DOHH2 (cell line): ENCODE measurements at regions not wholly inside any gene's neighbourhood (a gene's known extent, or its start where the extent isn't known, plus 50 kb on each side); places are given as distances from the start of the nearest gene placed in this dataset.

Experiments used
- H3F3A ChIP-seq: fragments of 200-600 bp; sonication (generic), shearing (Covaris generic); 2 replicates; pipeline ENCODE4 v1.6.0; 2016; ENCODE audit warnings: antibody characterized with exemption, mild to moderate bottlenecking; ENCODE audit not compliant: control insufficient read depth, insufficient read depth
- H3K27ac ChIP-seq: fragments of 200-600 bp; sonication (generic); 2 replicates; pipeline ENCODE4 v1.5.1; 2014; ENCODE audit warnings: low read depth, mild to moderate bottlenecking, low read length, moderate library complexity
- H3K27me3 ChIP-seq: fragments of 200-600 bp; sonication (generic); 2 replicates; pipeline ENCODE4 v1.6.1; 2014; ENCODE audit warnings: mild to moderate bottlenecking, low read length, mixed read lengths; ENCODE audit not compliant: control insufficient read depth
- H3K36me3 ChIP-seq: fragments of 200-600 bp; sonication (generic); 2 replicates; pipeline ENCODE4 v1.6.1; 2014; ENCODE audit warnings: mild to moderate bottlenecking, low read length, moderate library complexity, mixed read lengths; ENCODE audit not compliant: control insufficient read depth
- H3K4me1 ChIP-seq: fragments of 200-600 bp; sonication (generic); 2 replicates; pipeline ENCODE4 v1.6.1; 2014; ENCODE audit warnings: mild to moderate bottlenecking, low read length, mixed read lengths; ENCODE audit not compliant: control insufficient read depth
- H3K4me2 ChIP-seq: fragments of 200-600 bp; sonication (generic); 2 replicates; pipeline ENCODE4 v1.6.0; 2014; ENCODE audit warnings: mild to moderate bottlenecking, low read length, moderate library complexity
- H3K4me3 ChIP-seq: fragments of 200-600 bp; sonication (generic); 2 replicates; pipeline ENCODE4 v1.5.1; 2014; ENCODE audit warnings: mild to moderate bottlenecking, low read length, mixed read lengths
- H3K79me2 ChIP-seq: fragments of 200-600 bp; sonication (generic); 2 replicates; pipeline ENCODE4 v1.6.1; 2014; ENCODE audit warnings: mild to moderate bottlenecking, low read length, mixed read lengths; ENCODE audit not compliant: control insufficient read depth
- H3K9me2 ChIP-seq: fragments of 200-600 bp; sonication (generic); replicated peaks from 2 replicates; pipeline ENCODE4 v1.6.1; 2014; ENCODE audit warnings: mild to moderate bottlenecking, low read length, mixed read lengths; ENCODE audit not compliant: control insufficient read depth
- H3K9me3 ChIP-seq: fragments of 200-600 bp; sonication (generic); 2 replicates; pipeline ENCODE4 v1.6.1; 2014; ENCODE audit warnings: antibody characterized with exemption, low read length, mixed read lengths; ENCODE audit not compliant: control insufficient read depth, insufficient read depth
- H4K20me1 ChIP-seq: fragments of 200-600 bp; sonication (generic); 2 replicates; pipeline ENCODE4 v1.6.0; 2014; ENCODE audit warnings: low read depth, mild to moderate bottlenecking, antibody characterized with exemption, low read length, moderate library complexity; ENCODE audit not compliant: control insufficient read depth, insufficient read depth
- CTCF ChIP-seq: fragments of 200-600 bp; sonication (generic); IDR thresholded peaks from one replicate; pipeline ENCODE4 v1.5.1; 2014; ENCODE audit warnings: antibody characterized with exemption, mild to moderate bottlenecking, low read depth, low read length; ENCODE audit not compliant: poor library complexity, severe bottlenecking
- EZH2phosphoT487 ChIP-seq: fragments of 200-600 bp; sonication (generic); IDR thresholded peaks from 2 replicates; pipeline ENCODE4 v1.6.1; 2017; ENCODE audit warnings: borderline replicate concordance, mild to moderate bottlenecking, antibody characterized with exemption, low read length, moderate library complexity, mixed read lengths

- peaks cover 27% of the 10 kb centered on the region; the same call in 1 of the 2 replicates for H3K36me3 ChIP-seq
- H3K79me2 ChIP-seq, result no peaks in the 10 kb centered on the region
- H3K27ac ChIP-seq, result no peak overlapping the region
- H3K9me2 ChIP-seq, result no peaks in the 10 kb centered on the region
- no peak overlapping the region for H3K4me2 ChIP-seq
- H3K27me3 ChIP-seq, result no peaks in the 10 kb centered on the region
- TF ChIP-seq EZH2phosphoT487, result no peak
- TF ChIP-seq CTCF, result no peak
- no peaks in the 10 kb centered on the region for H3F3A ChIP-seq
- no peak overlapping the region for H3K4me3 ChIP-seq
- H3K9me3 ChIP-seq, result peaks cover 21% of the 10 kb centered on the region; the same call in 1 of the 2 replicates
- no peaks in the 10 kb centered on the region for H3K4me1 ChIP-seq
- no peaks in the 10 kb centered on the region for H4K20me1 ChIP-seq
Measured at GRCh38 chr15:25091421-25092158, 136.8 kb downstream of the SNRPN start.

- Histone ChIP-seq H4K20me1 (no peaks in the 10 kb centered on the region), H3K4me3 (no peak overlapping the region), H3K79me2 (no peaks in the 10 kb centered on the region), H3K36me3 (peaks cover 28% of the 10 kb centered on the region), H3K9me2 (no peaks in the 10 kb centered on the region), H3K9me3 (peaks cover 18% of the 10 kb centered on the region; the same call in 1 of the 2 replicates), H3K27me3 (no peaks in the 10 kb centered on the region), H3K27ac (no peak overlapping the region), H3K4me1 (no peaks in the 10 kb centered on the region), H3F3A (no peaks in the 10 kb centered on the region), H3K4me2 (no peak overlapping the region)
- TF ChIP-seq EZH2phosphoT487 (no peak), CTCF (no peak)
Measured at GRCh38 chr15:25092661-25093060, 137.9 kb downstream of the SNRPN start.

GRCh38 chr15:25093455-25094029 lies 138.8 kb downstream of the SNRPN start:
- H3F3A ChIP-seq, result no peaks in the 10 kb centered on the region
- TF ChIP-seq CTCF, result no peak
- no peak for TF ChIP-seq EZH2phosphoT487
- no peaks in the 10 kb centered on the region for H4K20me1 ChIP-seq
- H3K27me3 ChIP-seq, result no peaks in the 10 kb centered on the region
- H3K9me3 ChIP-seq, result peaks cover 13% of the 10 kb centered on the region; the same call in 1 of the 2 replicates
- peaks cover 28% of the 10 kb centered on the region for H3K36me3 ChIP-seq
- H3K79me2 ChIP-seq, result no peaks in the 10 kb centered on the region
- no peak overlapping the region for H3K27ac ChIP-seq
- H3K9me2 ChIP-seq, result no peaks in the 10 kb centered on the region
- no peaks in the 10 kb centered on the region for H3K4me1 ChIP-seq
- no peak overlapping the region for H3K4me3 ChIP-seq
- H3K4me2 ChIP-seq, result no peak overlapping the region
